Activated CD4-positive, alpha-beta memory T cell treated with anti-CD3 and anti-CD28 coated beads, Interleukin-2, amount 10 ng/mL, durations not matched to agents 7 days and 5 days (primary cell): ENCODE measurements at regions not wholly inside any gene's neighbourhood (a gene's known extent, or its start where the extent isn't known, plus 50 kb on each side); places are given as distances from the start of the nearest gene placed in this dataset.

Source experiments
- CTCF ChIA-PET: fragments of 350-600 bp; sonication (Branson Sonifier 250); formaldehyde crosslinking; loops from one replicate; lab custom pipeline; 2021; ENCODE audit warnings: antibody characterized with exemption, inconsistent platforms; lab: Charles Lee
- POLR2A ChIA-PET: fragments of 350-600 bp; sonication (Branson Sonifier 250); formaldehyde crosslinking; loops from one replicate; lab custom pipeline; 2021; ENCODE audit warnings: antibody characterized with exemption; lab: Charles Lee
- DNase-seq: peaks from one replicate; pipeline ENCODE4 v3.0.0-alpha.2; 2020
- H3K27ac Mint-ChIP-seq: one replicate; pipeline ENCODE4 v1.8.0; 2021; ENCODE audit warnings: mild to moderate bottlenecking, mixed read lengths
- H3K27me3 Mint-ChIP-seq: one replicate; pipeline ENCODE4 v1.8.0; 2021; ENCODE audit warnings: mixed read lengths
- H3K36me3 Mint-ChIP-seq: one replicate; pipeline ENCODE4 v1.8.0; 2021; ENCODE audit warnings: low read depth, mixed read lengths
- H3K4me1 Mint-ChIP-seq: one replicate; pipeline ENCODE4 v1.8.0; 2021; ENCODE audit warnings: mixed read lengths
- H3K4me3 Mint-ChIP-seq: one replicate; pipeline ENCODE4 v1.8.0; 2021; ENCODE audit warnings: mild to moderate bottlenecking, mixed read lengths
- H3K9me3 Mint-ChIP-seq: one replicate; pipeline ENCODE4 v1.8.0; 2021; ENCODE audit warnings: mixed read lengths

- Mint-ChIP-seq H3K27ac (no peak overlapping the region), H3K36me3 (no peaks in the 10 kb centered on the region), H3K9me3 (peaks cover 22% of the 10 kb centered on the region), H3K4me3 (no peak overlapping the region), H3K4me1 (no peaks in the 10 kb centered on the region), H3K27me3 (no peaks in the 10 kb centered on the region)
- ChIA-PET POLR2A (no interaction called here), CTCF (no interaction called here)
- DNase-seq = no peak
Observed at GRCh38 chr2:150146879-150147278, 340.6 kb downstream of the RND3 start.

GRCh38 chr2:150145299-150145692 is 342.2 kb downstream of the RND3 start:
- Mint-ChIP-seq H3K27me3 (no peaks in the 10 kb centered on the region), H3K4me3 (no peak overlapping the region), H3K27ac (no peak overlapping the region), H3K36me3 (no peaks in the 10 kb centered on the region), H3K9me3 (peaks cover 22% of the 10 kb centered on the region), H3K4me1 (no peaks in the 10 kb centered on the region)
- ChIA-PET CTCF (no interaction called here), POLR2A (no interaction called here)
- no peak for DNase-seq

GRCh38 chr2:150144546-150145298 is 342.7 kb downstream of the RND3 start:
- Mint-ChIP-seq H3K27me3 (no peaks in the 10 kb centered on the region), H3K4me1 (no peaks in the 10 kb centered on the region), H3K9me3 (peaks cover 22% of the 10 kb centered on the region), H3K27ac (no peak overlapping the region), H3K36me3 (no peaks in the 10 kb centered on the region), H3K4me3 (no peak overlapping the region)
- CTCF ChIA-PET = no interaction called here
- no peak for DNase-seq
- POLR2A ChIA-PET = no interaction called here

- ChIA-PET CTCF (no interaction called here), POLR2A (no interaction called here)
- Mint-ChIP-seq H3K4me1 (no peaks in the 10 kb centered on the region), H3K27ac (no peak overlapping the region), H3K27me3 (no peaks in the 10 kb centered on the region), H3K9me3 (peaks cover 22% of the 10 kb centered on the region), H3K36me3 (no peaks in the 10 kb centered on the region), H3K4me3 (no peak overlapping the region)
- DNase-seq = no peak
Observed at GRCh38 chr2:150143087-150143536, 344.4 kb downstream of the RND3 start.

- Mint-ChIP-seq H3K36me3 (no peaks in the 10 kb centered on the region), H3K27ac (no peak overlapping the region), H3K9me3 (peaks cover 17% of the 10 kb centered on the region), H3K27me3 (no peaks in the 10 kb centered on the region), H3K4me1 (no peaks in the 10 kb centered on the region), H3K4me3 (no peak overlapping the region)
- DNase-seq = no peak
- POLR2A ChIA-PET = no interaction called here
- CTCF ChIA-PET = no interaction called here
Observed at GRCh38 chr2:150142561-150142960, 344.9 kb downstream of the RND3 start.

GRCh38 chr2:150141226-150142001 is 346.1 kb downstream of the RND3 start:
- ChIA-PET POLR2A (no interaction called here), CTCF (no interaction called here)
- Mint-ChIP-seq H3K4me3 (no peak overlapping the region), H3K27me3 (no peaks in the 10 kb centered on the region), H3K9me3 (peaks cover 8% of the 10 kb centered on the region), H3K27ac (no peak overlapping the region), H3K36me3 (no peaks in the 10 kb centered on the region), H3K4me1 (no peaks in the 10 kb centered on the region)
- no peak for DNase-seq

- Mint-ChIP-seq H3K36me3 (no peaks in the 10 kb centered on the region), H3K4me3 (no peak overlapping the region), H3K4me1 (no peaks in the 10 kb centered on the region), H3K27ac (no peak overlapping the region), H3K9me3 (peaks cover 3% of the 10 kb centered on the region), H3K27me3 (no peaks in the 10 kb centered on the region)
- POLR2A ChIA-PET = no interaction called here
- CTCF ChIA-PET = no interaction called here
- no peak for DNase-seq
Observed at GRCh38 chr2:150140777-150141176, 346.7 kb downstream of the RND3 start.

- H3K27ac Mint-ChIP-seq = no peak overlapping the region
- no peak overlapping the region for H3K4me3 Mint-ChIP-seq
- ChIA-PET POLR2A (no interaction called here), CTCF (no interaction called here)
- no peak for DNase-seq
- no peaks in the 10 kb centered on the region for H3K9me3 Mint-ChIP-seq
- peaks cover 2% of the 10 kb centered on the region for H3K4me1 Mint-ChIP-seq
- no peaks in the 10 kb centered on the region for H3K36me3 Mint-ChIP-seq
- H3K27me3 Mint-ChIP-seq = no peaks in the 10 kb centered on the region
Observed at GRCh38 chr2:150138587-150138986, 348.9 kb downstream of the RND3 start.

- Mint-ChIP-seq H3K27ac (no peak overlapping the region), H3K27me3 (no peaks in the 10 kb centered on the region), H3K4me1 (peaks cover 3% of the 10 kb centered on the region), H3K36me3 (no peaks in the 10 kb centered on the region), H3K4me3 (no peak overlapping the region), H3K9me3 (no peaks in the 10 kb centered on the region)
- DNase-seq = no peak
- CTCF ChIA-PET = no interaction called here
- POLR2A ChIA-PET = no interaction called here
Observed at GRCh38 chr2:150137338-150138069, 350.0 kb downstream of the RND3 start.

GRCh38 chr2:150136893-150137292 is 350.6 kb downstream of the RND3 start:
- H3K4me1 Mint-ChIP-seq = peaks cover 3% of the 10 kb centered on the region
- H3K4me3 Mint-ChIP-seq = no peak overlapping the region
- H3K9me3 Mint-ChIP-seq = no peaks in the 10 kb centered on the region
- POLR2A ChIA-PET = no interaction called here
- no peak overlapping the region for H3K27ac Mint-ChIP-seq
- no peaks in the 10 kb centered on the region for H3K36me3 Mint-ChIP-seq
- DNase-seq = no peak
- CTCF ChIA-PET = no interaction called here
- H3K27me3 Mint-ChIP-seq = no peaks in the 10 kb centered on the region

- H3K27ac Mint-ChIP-seq = no peak overlapping the region
- DNase-seq = no peak
- H3K9me3 Mint-ChIP-seq = no peaks in the 10 kb centered on the region
- no peaks in the 10 kb centered on the region for H3K36me3 Mint-ChIP-seq
- ChIA-PET CTCF (no interaction called here), POLR2A (no interaction called here)
- H3K4me1 Mint-ChIP-seq = peaks cover 3% of the 10 kb centered on the region
- H3K27me3 Mint-ChIP-seq = no peaks in the 10 kb centered on the region
- no peak overlapping the region for H3K4me3 Mint-ChIP-seq
Observed at GRCh38 chr2:150136401-150136800, 351.1 kb downstream of the RND3 start.

GRCh38 chr2:150135223-150135883 is 352.1 kb downstream of the RND3 start:
- Mint-ChIP-seq H3K27me3 (no peaks in the 10 kb centered on the region), H3K9me3 (no peaks in the 10 kb centered on the region), H3K4me3 (no peak overlapping the region), H3K36me3 (no peaks in the 10 kb centered on the region), H3K4me1 (peaks cover 3% of the 10 kb centered on the region), H3K27ac (no peak overlapping the region)
- CTCF ChIA-PET = no interaction called here
- DNase-seq = no peak
- POLR2A ChIA-PET = no interaction called here
